ENCODE measurements at regions not wholly inside any gene's neighbourhood (a gene's known extent, or its start where the extent isn't known, plus 50 kb on each side); places are given as distances from the start of the nearest gene placed in this dataset.
A peak's percentile ranks its signal among the peaks of the same experiment; 100 is the strongest.

DNA sequence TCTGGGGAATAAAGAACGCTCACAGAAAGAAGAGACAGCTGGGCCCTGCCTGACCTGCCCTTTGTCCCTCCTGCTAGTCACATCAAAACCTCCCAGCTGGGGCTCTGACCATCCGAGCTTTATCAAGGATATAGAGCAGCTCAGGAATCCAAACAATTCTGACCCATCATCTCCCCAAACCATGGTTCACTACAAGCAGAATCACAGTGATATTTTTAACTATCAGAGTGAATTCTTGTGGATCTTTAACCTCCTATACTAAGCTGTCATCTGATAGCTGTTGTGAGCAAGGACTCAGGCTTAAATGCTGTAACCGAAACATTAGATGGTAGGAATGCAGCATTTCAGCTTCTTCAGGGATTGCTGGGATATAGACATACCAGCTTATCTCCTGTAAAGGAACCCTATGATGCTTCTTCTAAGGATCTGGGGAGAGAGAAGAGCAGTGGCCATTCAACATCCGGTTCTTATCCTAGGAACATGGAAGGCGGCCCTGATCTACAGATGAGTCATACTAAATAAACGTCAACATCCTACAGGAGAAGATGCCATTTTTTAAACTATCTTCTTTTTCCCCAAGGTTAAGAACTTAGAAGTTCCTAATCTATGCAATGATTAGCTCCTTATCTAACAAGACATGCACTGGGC, 84.7 kb upstream of the AKIP1 start:
- TF ChIP-seq, protein P1, sequence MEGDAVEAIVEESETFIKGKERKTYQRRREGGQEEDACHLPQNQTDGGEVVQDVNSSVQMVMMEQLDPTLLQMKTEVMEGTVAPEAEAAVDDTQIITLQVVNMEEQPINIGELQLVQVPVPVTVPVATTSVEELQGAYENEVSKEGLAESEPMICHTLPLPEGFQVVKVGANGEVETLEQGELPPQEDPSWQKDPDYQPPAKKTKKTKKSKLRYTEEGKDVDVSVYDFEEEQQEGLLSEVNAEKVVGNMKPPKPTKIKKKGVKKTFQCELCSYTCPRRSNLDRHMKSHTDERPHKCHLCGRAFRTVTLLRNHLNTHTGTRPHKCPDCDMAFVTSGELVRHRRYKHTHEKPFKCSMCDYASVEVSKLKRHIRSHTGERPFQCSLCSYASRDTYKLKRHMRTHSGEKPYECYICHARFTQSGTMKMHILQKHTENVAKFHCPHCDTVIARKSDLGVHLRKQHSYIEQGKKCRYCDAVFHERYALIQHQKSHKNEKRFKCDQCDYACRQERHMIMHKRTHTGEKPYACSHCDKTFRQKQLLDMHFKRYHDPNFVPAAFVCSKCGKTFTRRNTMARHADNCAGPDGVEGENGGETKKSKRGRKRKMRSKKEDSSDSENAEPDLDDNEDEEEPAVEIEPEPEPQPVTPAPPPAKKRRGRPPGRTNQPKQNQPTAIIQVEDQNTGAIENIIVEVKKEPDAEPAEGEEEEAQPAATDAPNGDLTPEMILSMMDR (IDR thresholded peaks at IDR 0.05; ENCODE audit: insufficient read depth, low read length): no peak
- TF ChIP-seq, protein P2, sequence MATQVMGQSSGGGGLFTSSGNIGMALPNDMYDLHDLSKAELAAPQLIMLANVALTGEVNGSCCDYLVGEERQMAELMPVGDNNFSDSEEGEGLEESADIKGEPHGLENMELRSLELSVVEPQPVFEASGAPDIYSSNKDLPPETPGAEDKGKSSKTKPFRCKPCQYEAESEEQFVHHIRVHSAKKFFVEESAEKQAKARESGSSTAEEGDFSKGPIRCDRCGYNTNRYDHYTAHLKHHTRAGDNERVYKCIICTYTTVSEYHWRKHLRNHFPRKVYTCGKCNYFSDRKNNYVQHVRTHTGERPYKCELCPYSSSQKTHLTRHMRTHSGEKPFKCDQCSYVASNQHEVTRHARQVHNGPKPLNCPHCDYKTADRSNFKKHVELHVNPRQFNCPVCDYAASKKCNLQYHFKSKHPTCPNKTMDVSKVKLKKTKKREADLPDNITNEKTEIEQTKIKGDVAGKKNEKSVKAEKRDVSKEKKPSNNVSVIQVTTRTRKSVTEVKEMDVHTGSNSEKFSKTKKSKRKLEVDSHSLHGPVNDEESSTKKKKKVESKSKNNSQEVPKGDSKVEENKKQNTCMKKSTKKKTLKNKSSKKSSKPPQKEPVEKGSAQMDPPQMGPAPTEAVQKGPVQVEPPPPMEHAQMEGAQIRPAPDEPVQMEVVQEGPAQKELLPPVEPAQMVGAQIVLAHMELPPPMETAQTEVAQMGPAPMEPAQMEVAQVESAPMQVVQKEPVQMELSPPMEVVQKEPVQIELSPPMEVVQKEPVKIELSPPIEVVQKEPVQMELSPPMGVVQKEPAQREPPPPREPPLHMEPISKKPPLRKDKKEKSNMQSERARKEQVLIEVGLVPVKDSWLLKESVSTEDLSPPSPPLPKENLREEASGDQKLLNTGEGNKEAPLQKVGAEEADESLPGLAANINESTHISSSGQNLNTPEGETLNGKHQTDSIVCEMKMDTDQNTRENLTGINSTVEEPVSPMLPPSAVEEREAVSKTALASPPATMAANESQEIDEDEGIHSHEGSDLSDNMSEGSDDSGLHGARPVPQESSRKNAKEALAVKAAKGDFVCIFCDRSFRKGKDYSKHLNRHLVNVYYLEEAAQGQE (IDR thresholded peaks at IDR 0.05; ENCODE audit: insufficient replicate concordance, low read depth): no peak
- TF ChIP-seq POLR2AphosphoS5 (IDR thresholded peaks at IDR 0.05; ENCODE audit: low read depth) (no peak), GABPA (IDR thresholded peaks at IDR 0.05; ENCODE audit: low read depth) (no peak), SPI1 (IDR thresholded peaks at IDR 0.05; ENCODE audit: borderline replicate concordance, low read depth) (no peak)
- H3K27ac ChIP-seq (replicated peaks): no peak overlapping the region
- no peaks in the 10 kb centered on the region for H3K27me3 ChIP-seq (ENCODE audit: insufficient read depth, poor library complexity, severe bottlenecking)
- no peak for DNase-seq (ENCODE audit: low read depth in 1 of 2, low spot score in 1 of 2)
- no peak overlapping the region for H3K4me3 ChIP-seq (replicated peaks; ENCODE audit: insufficient read depth, low read length)

DNA sequence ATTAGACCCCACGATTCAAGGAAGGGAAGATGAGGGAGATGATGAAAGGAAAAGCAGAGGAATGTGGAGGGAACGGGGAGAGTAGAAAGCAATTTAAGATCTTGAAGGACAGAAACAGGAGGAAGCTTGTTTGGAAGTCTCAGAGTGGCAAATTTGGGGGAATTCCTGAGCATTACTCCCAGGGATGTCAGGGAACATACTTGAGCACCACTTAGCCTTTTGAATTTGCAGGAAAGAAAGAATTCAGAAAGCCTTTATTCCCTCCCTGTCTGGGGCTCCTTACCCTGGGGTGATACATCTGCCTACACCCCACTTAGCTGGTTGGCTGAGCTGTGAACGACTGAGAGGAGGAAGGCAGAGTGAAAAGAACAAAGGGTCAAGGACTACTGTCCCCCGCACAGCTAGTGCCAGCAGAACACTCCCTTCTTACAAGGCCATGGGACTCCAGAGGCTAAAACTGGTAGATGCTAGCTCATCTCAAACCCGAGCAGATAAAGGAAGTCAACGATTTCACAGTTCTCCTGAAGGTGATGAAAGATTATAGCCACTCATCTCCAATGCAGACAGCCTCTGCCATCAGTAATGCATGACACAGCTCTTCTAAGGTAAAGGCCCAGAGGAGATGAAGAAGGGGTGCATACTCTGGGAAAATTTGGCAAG, 84.0 kb upstream of the AKIP1 start:
- peak; percentile 78 to 83 for DNase-seq (ENCODE audit: low read depth in 1 of 2, low spot score in 1 of 2)
- no peak overlapping the region for H3K4me3 ChIP-seq (replicated peaks; ENCODE audit: insufficient read depth, low read length)
- peak overlapping the region; percentile 83 for H3K27ac ChIP-seq (replicated peaks)
- H3K27me3 ChIP-seq (ENCODE audit: insufficient read depth, poor library complexity, severe bottlenecking): no peaks in the 10 kb centered on the region
- TF ChIP-seq SPI1 (IDR thresholded peaks at IDR 0.05; ENCODE audit: borderline replicate concordance, low read depth): peak; percentile 90
- TF ChIP-seq, protein P2 (IDR thresholded peaks at IDR 0.05; ENCODE audit: insufficient replicate concordance, low read depth): no peak

DNA sequence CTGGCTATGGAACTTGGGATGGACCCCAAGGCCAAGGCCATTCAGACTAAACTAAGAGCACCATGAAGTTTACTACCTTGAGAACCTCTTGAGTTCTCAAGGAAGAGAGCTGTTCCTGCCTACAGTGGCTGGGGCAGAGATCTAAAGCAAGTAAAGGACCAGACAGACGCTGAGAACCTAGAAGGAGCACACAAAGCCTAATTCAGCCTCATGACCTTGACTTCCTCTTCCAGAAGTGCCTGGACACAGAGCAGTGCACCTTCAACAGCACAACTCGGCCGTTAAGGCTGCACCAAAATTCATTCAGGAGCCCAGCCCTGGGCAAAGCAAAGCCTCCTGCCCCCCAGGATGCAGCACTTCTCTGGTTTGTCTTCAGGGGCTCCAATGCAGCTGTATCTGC, 82.9 kb upstream of the AKIP1 start:
- peak overlapping the region; percentile 83 for H3K27ac ChIP-seq (replicated peaks)
- TF ChIP-seq SPI1 (IDR thresholded peaks at IDR 0.05; ENCODE audit: borderline replicate concordance, low read depth): peak; percentile 52; the same call in 1 of the 2 replicates
- TF ChIP-seq POLR2AphosphoS5 (IDR thresholded peaks at IDR 0.05; ENCODE audit: low read depth): no peak
- TF ChIP-seq, protein P1 (IDR thresholded peaks at IDR 0.05; ENCODE audit: insufficient read depth, low read length): no peak

DNA sequence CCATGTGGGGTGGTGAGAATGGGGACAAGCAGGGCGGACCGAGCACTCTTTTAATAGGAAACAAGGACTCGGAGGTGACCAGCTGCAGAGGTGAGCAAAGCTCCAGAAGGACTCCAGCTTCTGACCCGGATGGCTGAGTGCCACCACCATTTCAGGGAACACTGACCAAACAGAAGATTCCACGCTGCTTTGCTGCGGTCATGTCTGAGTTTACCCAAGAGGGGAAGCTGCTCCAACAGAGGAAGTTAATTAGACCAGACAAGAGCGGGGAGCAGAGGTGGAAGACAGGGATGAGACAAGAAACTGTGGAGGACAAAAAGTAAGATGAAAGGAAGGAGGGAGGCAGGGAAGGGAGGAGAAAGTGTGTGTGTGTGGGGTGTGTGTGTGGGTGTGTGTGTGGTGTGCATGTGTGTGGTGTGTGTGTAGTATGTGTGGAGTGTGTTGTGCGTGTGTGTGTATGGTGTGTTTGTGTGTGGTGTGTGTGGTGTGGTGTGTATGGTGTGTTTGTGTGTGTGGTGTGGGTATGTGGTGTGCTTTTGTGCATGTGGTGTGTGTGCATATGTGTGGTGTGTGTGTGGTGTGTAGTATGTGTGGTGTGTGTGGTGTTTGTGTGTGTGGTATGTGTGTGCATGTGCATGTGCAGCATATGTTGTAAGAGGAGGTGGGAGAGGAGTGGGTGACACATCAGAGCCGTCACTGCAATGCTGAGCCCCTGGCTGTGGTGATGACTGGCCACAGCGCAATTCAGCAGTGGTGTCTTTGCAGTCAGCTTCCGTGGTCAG, 82.2 kb upstream of the AKIP1 start:
- TF ChIP-seq SPI1 (IDR thresholded peaks at IDR 0.05; ENCODE audit: borderline replicate concordance, low read depth) (peak; percentile 77; the same call in 1 of the 2 replicates), GABPA (IDR thresholded peaks at IDR 0.05; ENCODE audit: low read depth) (no peak)
- TF ChIP-seq, protein P2 (IDR thresholded peaks at IDR 0.05; ENCODE audit: insufficient replicate concordance, low read depth): peak; percentile 25
- DNase-seq (ENCODE audit: low read depth in 1 of 2, low spot score in 1 of 2): peak; percentile 72 to 84
- peak overlapping the region; percentile 83 for H3K27ac ChIP-seq (replicated peaks)
- H3K27me3 ChIP-seq (ENCODE audit: insufficient read depth, poor library complexity, severe bottlenecking): no peaks in the 10 kb centered on the region
- H3K4me3 ChIP-seq (replicated peaks; ENCODE audit: insufficient read depth, low read length): peak overlapping the region; percentile 16

More for the DNA sequence above, 82.9 kb upstream of the AKIP1 start:
- peak in 1 of 2 experiments; percentile 53 for DNase-seq (ENCODE audit: low read depth in 1 of 2, low spot score in 1 of 2)
- H3K27me3 ChIP-seq (ENCODE audit: insufficient read depth, poor library complexity, severe bottlenecking): no peaks in the 10 kb centered on the region
- H3K4me3 ChIP-seq (replicated peaks; ENCODE audit: insufficient read depth, low read length): no peak overlapping the region

Measured in HL-60 (cell line).